Inflammatory macrophage treated with lipopolysaccharide for 4 hours (primary cell): ENCODE measurements at regions not wholly inside any gene's neighbourhood (a gene's known extent, or its start where the extent isn't known, plus 50 kb on each side); places are given as distances from the start of the nearest gene placed in this dataset.
A peak's percentile ranks its signal among the peaks of the same experiment; 100 is the strongest.

Experiments
- DNase-seq: peaks from one replicate; pipeline ENCODE4 v3.0.0-alpha.2; 2020

- no peak for DNase-seq
These were observed 173.6 kb upstream of the LNX1 start for GRCh38 chr4:53764761-53765490.

GRCh38 chr4:53763813-53764597 lies 172.7 kb upstream of the LNX1 start:
- no peak for DNase-seq

GRCh38 chr4:53755656-53756055 lies 164.4 kb upstream of the LNX1 start:
- no peak for DNase-seq

- DNase-seq: no peak
These were observed 160.8 kb upstream of the LNX1 start for GRCh38 chr4:53752124-53752523.

- DNase-seq: peak; percentile 48
These were observed 157.1 kb upstream of the LNX1 start for GRCh38 chr4:53748328-53748772.

- DNase-seq: no peak
These were observed 156.1 kb upstream of the LNX1 start for GRCh38 chr4:53747401-53747800.

GRCh38 chr4:53744446-53745160 lies 153.3 kb upstream of the LNX1 start:
- no peak for DNase-seq

- DNase-seq: peak; percentile 78
These were observed 143.5 kb upstream of the LNX1 start for GRCh38 chr4:53734584-53735353.

- no peak for DNase-seq
These were observed 142.9 kb upstream of the LNX1 start for GRCh38 chr4:53734182-53734581.

GRCh38 chr4:53732661-53733060 lies 141.4 kb upstream of the LNX1 start:
- DNase-seq: peak; percentile 13

GRCh38 chr4:53730031-53730805 lies 138.9 kb upstream of the LNX1 start:
- DNase-seq: no peak

GRCh38 chr4:53722110-53722509 lies 130.8 kb upstream of the LNX1 start:
- DNase-seq: no peak

- no peak for DNase-seq
These were observed 130.0 kb upstream of the LNX1 start for GRCh38 chr4:53721263-53721662.

GRCh38 chr4:53720776-53721175 lies 129.5 kb upstream of the LNX1 start:
- DNase-seq: no peak

- peak; percentile 48 for DNase-seq
These were observed 125.8 kb upstream of the LNX1 start for GRCh38 chr4:53717064-53717549.

- DNase-seq: peak; percentile 37
These were observed 125.3 kb upstream of the LNX1 start for GRCh38 chr4:53716471-53717063.

- DNase-seq: no peak
These were observed 124.7 kb upstream of the LNX1 start for GRCh38 chr4:53716011-53716410.

GRCh38 chr4:53714236-53715140 lies 123.2 kb upstream of the LNX1 start:
- DNase-seq: no peak

- DNase-seq: no peak
These were observed 122.5 kb upstream of the LNX1 start for GRCh38 chr4:53713767-53714166.

- no peak for DNase-seq
These were observed 122.0 kb upstream of the LNX1 start for GRCh38 chr4:53713296-53713695.
